Stimulated activated CD4-positive, alpha-beta T cell treated with anti-CD3 and anti-CD28 coated beads, Interleukin-15, amount 100 ng/mL, for 24 hours (primary cell): ENCODE measurements at regions not wholly inside any gene's neighbourhood (a gene's known extent, or its start where the extent isn't known, plus 50 kb on each side); places are given as distances from the start of the nearest gene placed in this dataset.
A peak's percentile ranks its signal among the peaks of the same experiment; 100 is the strongest.
"Not testable (repeated sequence)": the region's sequence is repeated elsewhere in the genome, so short reads cannot be mapped to it uniquely, and the experiment has no call there.

ENCODE experiments used
- DNase-seq: peaks from one replicate; pipeline ENCODE4 v3.0.0-alpha.2; 2020

GRCh38 chr5:177664737-177665136 lies 64.8 kb downstream of the B4GALT7 start:
- DNase-seq = not testable (repeated sequence)

- not testable (repeated sequence) for DNase-seq
These were observed 65.2 kb downstream of the B4GALT7 start for GRCh38 chr5:177665172-177665571.

GRCh38 chr5:177665960-177666359 lies 66.0 kb downstream of the B4GALT7 start:
- not testable (repeated sequence) for DNase-seq

GRCh38 chr5:177671035-177671754 lies 71.3 kb downstream of the B4GALT7 start:
- DNase-seq = peak; percentile 4

- peak; percentile 85 for DNase-seq
These were observed 72.1 kb downstream of the B4GALT7 start for GRCh38 chr5:177671755-177672690.
